ENCODE measurements at regions not wholly inside any gene's neighbourhood (a gene's known extent, or its start where the extent isn't known, plus 50 kb on each side); places are given as distances from the start of the nearest gene placed in this dataset.
A peak's percentile ranks its signal among the peaks of the same experiment; 100 is the strongest.
"Not testable (repeated sequence)": the region's sequence is repeated elsewhere in the genome, so short reads cannot be mapped to it uniquely, and the experiment has no call there.

DNA sequence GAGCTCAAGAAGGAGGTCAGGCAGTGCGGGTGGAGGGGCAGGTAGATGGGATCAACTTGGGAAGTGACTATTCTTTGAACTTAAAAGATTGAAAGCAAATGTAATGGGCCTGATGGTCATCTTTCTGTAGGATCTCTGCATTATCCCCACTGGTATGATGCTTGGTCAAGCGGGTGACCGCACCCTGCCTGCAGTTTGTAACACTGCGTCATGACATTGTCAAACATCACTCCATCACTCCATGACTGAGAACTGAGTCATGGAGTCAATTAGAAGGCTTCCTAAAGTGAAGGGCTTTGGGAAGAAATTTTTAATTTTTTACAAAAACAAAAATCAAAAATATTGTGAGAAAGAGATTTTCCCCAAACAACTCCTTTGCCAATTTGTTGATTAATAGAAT is 62.4 kb upstream of the BMAL1 start:
- no peaks in the 10 kb centered on the region for H3K9me3 ChIP-seq (replicated peaks; ENCODE audit: low read length)
- H3K36me3 ChIP-seq (ENCODE audit: insufficient read depth, low read length), result no peaks in the 10 kb centered on the region
- no peaks in the 10 kb centered on the region for H3K27me3 ChIP-seq (ENCODE audit: control insufficient read depth, insufficient read depth, low read length)
- H3K4me3 ChIP-seq (ENCODE audit: low read length), result peak overlapping the region; percentile 35
- H3K4me2 ChIP-seq (ENCODE audit: low read length), result peak overlapping the region; percentile 85
- H3K4me1 ChIP-seq (ENCODE audit: control insufficient read depth, insufficient read depth, low read length), result peaks cover 39% of the 10 kb centered on the region
- peak overlapping the region; percentile 90 for H3K9ac ChIP-seq (ENCODE audit: low read depth, low read length)

DNA sequence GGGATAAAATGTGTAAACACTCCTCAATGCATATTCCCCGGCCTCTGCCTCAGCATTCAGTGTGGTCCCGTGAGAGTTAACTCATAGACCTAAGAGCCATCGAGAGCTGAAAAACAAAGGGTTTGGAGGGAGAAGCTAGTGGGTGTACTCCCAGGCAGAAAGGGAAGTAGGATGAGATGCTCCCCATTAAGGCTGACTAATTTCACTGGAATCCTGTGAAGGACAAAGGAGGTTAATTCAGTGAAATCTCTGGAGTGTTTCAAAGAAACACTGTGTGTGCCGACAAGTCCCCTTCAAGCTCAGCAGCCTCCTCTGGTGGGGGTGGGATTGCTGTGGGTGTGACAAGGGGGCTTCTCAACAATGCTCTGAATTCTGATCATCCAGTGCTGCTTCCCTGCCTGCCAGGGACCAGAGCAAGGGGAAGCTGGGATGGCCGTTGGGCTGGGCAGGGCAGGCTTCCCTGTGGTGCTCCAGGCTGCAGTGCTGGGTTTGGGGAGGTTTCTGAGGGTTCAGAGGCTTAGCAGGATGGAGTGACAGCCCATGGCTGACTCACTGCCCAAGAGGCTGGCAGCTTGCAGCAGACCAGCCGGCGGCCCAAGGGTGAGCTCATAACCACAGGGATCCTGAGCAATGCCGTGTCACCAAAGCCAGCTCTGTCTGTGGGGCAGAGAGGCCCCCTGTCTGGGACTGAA is 61.4 kb upstream of the BMAL1 start:
- Histone ChIP-seq H3K4me2 (ENCODE audit: low read length) (peak overlapping the region; percentile 85), H3K4me1 (ENCODE audit: control insufficient read depth, insufficient read depth, low read length) (peaks cover 39% of the 10 kb centered on the region), H3K4me3 (ENCODE audit: low read length) (peak overlapping the region; percentile 64), H3K9ac (ENCODE audit: low read depth, low read length) (peak overlapping the region; percentile 90), H3K27me3 (ENCODE audit: control insufficient read depth, insufficient read depth, low read length) (no peaks in the 10 kb centered on the region), H3K9me3 (replicated peaks; ENCODE audit: low read length) (no peaks in the 10 kb centered on the region), H3K36me3 (ENCODE audit: insufficient read depth, low read length) (no peaks in the 10 kb centered on the region)

DNA sequence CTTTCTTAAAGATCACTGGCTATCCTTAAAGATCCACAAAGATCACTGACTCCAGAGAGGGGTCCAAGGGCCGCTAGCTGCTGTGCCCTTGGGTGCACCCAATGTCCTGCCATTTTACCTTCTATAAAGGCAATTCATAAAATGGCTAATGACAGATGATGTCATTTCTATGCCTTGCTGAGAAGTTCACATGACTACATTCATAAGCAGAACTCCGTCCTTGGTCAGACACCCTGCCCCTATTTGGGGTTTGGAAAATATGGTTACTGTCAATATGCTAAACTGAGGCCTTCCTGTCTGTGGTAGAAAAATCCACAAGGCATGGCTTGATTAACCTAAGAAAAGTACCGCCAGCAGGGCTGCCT is 60.9 kb upstream of the BMAL1 start:
- Histone ChIP-seq H3K4me1 (ENCODE audit: control insufficient read depth, insufficient read depth, low read length) (peaks cover 39% of the 10 kb centered on the region), H3K36me3 (ENCODE audit: insufficient read depth, low read length) (no peaks in the 10 kb centered on the region), H3K9me3 (replicated peaks; ENCODE audit: low read length) (no peaks in the 10 kb centered on the region), H3K9ac (ENCODE audit: low read depth, low read length) (peak overlapping the region; percentile 90), H3K27me3 (ENCODE audit: control insufficient read depth, insufficient read depth, low read length) (no peaks in the 10 kb centered on the region), H3K4me2 (ENCODE audit: low read length) (peak overlapping the region; percentile 60), H3K4me3 (ENCODE audit: low read length) (peak overlapping the region; percentile 23)

DNA sequence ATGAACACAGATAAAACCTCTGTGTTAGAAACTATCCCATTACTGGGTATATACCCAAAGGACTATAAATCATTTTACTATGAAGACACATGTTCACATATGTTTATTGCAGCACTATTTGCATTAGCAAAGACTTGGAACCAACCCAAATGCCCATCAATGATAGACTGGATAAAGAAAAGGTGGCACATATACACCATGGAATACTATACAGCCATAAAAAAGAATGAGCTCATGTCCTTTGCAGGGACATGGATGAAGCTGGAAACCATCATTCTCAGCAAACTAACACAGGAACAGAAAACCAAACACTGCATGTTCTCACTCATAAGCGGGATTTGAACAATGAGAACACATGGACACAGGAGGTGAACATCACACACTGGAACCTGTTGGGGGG is 58.9 kb upstream of the BMAL1 start:
- not testable (repeated sequence) for H3K27me3 ChIP-seq (ENCODE audit: control insufficient read depth, insufficient read depth, low read length); H3K9ac ChIP-seq (ENCODE audit: low read depth, low read length); H3K4me3 ChIP-seq (ENCODE audit: low read length); H3K36me3 ChIP-seq (ENCODE audit: insufficient read depth, low read length); H3K9me3 ChIP-seq (replicated peaks; ENCODE audit: low read length); H3K4me2 ChIP-seq (ENCODE audit: low read length)
- peaks cover 55% of the 10 kb centered on the region for H3K4me1 ChIP-seq (ENCODE audit: control insufficient read depth, insufficient read depth, low read length)

DNA sequence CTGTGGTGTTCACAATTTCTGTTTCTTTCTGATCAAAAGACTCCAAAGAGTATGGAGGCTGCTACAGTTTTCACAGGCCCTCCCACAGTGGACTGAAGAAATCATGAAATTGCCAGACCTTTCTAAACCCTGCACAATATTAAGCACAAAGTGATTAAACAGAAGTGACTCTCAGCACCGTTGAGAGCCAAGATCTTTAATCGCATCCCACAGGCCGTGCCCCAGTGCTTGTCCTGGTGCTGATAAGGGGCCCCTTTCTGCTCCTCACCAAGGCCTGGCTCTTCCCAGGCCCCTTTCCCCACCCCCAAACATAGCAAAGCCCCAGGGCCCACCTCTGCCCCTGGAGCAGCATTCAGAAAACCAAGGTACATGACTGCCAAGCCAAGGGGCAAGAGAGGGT is 57.4 kb upstream of the BMAL1 start:
- no peaks in the 10 kb centered on the region for H3K36me3 ChIP-seq (ENCODE audit: insufficient read depth, low read length)
- no peaks in the 10 kb centered on the region for H3K9me3 ChIP-seq (replicated peaks; ENCODE audit: low read length)
- peaks cover 40% of the 10 kb centered on the region for H3K4me1 ChIP-seq (ENCODE audit: control insufficient read depth, insufficient read depth, low read length)
- no peaks in the 10 kb centered on the region for H3K27me3 ChIP-seq (ENCODE audit: control insufficient read depth, insufficient read depth, low read length)
- H3K4me3 ChIP-seq (ENCODE audit: low read length), result no peak overlapping the region
- no peak overlapping the region for H3K4me2 ChIP-seq (ENCODE audit: low read length)
- no peak overlapping the region for H3K9ac ChIP-seq (ENCODE audit: low read depth, low read length)

DNA sequence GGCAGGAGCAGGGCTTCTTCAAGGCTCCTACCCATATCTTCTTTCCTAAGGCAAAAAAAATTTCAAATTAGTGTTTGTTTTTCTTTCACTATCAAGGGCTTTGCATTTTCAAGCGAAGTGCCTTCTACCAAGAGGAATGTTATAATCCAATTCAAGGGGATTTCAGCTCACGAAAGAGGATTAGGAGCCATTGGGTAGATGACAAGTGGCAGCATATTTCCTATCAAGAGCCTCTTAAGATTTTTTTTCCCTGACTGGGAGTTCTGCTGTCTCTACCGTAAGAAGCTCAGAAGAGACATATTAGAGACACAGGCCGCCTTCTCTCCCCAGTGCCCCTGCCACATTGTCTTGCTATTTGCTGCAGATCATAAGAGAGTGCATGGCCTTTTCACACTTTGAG is 55.9 kb upstream of the BMAL1 start:
- no peaks in the 10 kb centered on the region for H3K36me3 ChIP-seq (ENCODE audit: insufficient read depth, low read length)
- H3K4me2 ChIP-seq (ENCODE audit: low read length), result no peak overlapping the region
- H3K9ac ChIP-seq (ENCODE audit: low read depth, low read length), result no peak overlapping the region
- peaks cover 27% of the 10 kb centered on the region for H3K4me1 ChIP-seq (ENCODE audit: control insufficient read depth, insufficient read depth, low read length)
- no peak overlapping the region for H3K4me3 ChIP-seq (ENCODE audit: low read length)
- H3K9me3 ChIP-seq (replicated peaks; ENCODE audit: low read length), result no peaks in the 10 kb centered on the region
- no peaks in the 10 kb centered on the region for H3K27me3 ChIP-seq (ENCODE audit: control insufficient read depth, insufficient read depth, low read length)

DNA sequence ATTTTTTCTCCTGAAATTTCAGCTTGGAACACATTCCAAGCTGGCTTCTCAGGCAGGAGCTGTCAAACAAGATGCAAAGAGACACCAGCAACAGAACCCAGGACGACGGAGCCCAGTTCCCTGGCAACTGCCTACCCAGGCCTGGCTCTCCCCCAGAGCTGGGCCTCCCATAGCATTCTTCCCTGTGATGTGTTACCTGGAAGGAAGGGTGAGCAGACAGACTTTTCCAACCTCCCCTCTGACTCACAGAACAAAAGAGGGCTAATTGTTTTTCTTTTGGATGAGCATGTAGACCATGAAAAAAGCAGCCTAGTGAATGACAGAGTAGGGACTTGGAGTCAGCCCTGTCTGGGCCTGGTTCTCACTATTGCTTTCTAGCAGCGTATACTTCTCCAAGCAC is 55.3 kb upstream of the BMAL1 start:
- no peak overlapping the region for H3K4me3 ChIP-seq (ENCODE audit: low read length)
- no peaks in the 10 kb centered on the region for H3K36me3 ChIP-seq (ENCODE audit: insufficient read depth, low read length)
- H3K4me1 ChIP-seq (ENCODE audit: control insufficient read depth, insufficient read depth, low read length), result peaks cover 22% of the 10 kb centered on the region
- H3K9me3 ChIP-seq (replicated peaks; ENCODE audit: low read length), result no peaks in the 10 kb centered on the region
- no peaks in the 10 kb centered on the region for H3K27me3 ChIP-seq (ENCODE audit: control insufficient read depth, insufficient read depth, low read length)
- no peak overlapping the region for H3K4me2 ChIP-seq (ENCODE audit: low read length)
- H3K9ac ChIP-seq (ENCODE audit: low read depth, low read length), result no peak overlapping the region

DNA sequence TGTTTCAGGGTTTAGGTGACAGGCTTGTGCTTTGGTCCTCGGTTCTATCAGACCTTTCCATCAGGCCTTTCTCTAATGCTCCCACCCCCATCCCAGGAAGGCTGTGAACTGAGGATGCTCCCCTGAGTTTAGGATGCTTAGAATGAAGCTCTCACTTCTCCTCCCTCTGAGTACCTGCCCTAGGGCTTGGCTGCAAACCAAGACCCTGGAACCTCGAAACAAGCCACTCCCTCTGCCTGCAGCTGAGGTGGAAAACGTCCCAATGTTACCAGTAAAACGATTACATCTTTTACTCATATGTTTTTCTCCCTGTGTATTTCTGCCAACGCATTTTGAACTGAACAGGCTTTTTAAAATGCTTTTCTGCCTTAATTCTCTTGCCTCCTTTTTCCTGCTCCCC is 54.5 kb upstream of the BMAL1 start:
- H3K4me1 ChIP-seq (ENCODE audit: control insufficient read depth, insufficient read depth, low read length), result peaks cover 17% of the 10 kb centered on the region
- no peaks in the 10 kb centered on the region for H3K9me3 ChIP-seq (replicated peaks; ENCODE audit: low read length)
- no peak overlapping the region for H3K9ac ChIP-seq (ENCODE audit: low read depth, low read length)
- H3K27me3 ChIP-seq (ENCODE audit: control insufficient read depth, insufficient read depth, low read length), result no peaks in the 10 kb centered on the region
- H3K4me2 ChIP-seq (ENCODE audit: low read length), result no peak overlapping the region
- no peaks in the 10 kb centered on the region for H3K36me3 ChIP-seq (ENCODE audit: insufficient read depth, low read length)
- no peak overlapping the region for H3K4me3 ChIP-seq (ENCODE audit: low read length)

DNA sequence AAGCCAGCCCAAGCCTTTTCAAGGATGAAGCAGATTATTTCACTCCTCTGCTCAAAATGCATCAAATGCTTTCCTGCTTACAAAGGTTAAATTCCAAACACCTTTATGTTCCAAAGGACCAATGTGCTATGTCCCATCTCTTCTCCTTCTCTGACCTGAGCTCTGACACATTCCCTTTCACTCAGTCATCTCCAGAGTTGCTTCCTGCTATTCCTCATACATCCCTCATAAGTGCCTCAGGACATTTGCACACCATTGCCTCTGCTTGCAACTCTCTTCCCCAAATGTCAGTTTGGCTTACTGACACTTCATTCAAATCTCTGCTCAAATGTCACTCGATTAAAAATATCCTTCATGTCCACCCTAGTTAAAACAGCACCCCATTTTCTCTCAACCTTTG is 53.3 kb upstream of the BMAL1 start:
- Histone ChIP-seq H3K27me3 (ENCODE audit: control insufficient read depth, insufficient read depth, low read length) (no peaks in the 10 kb centered on the region), H3K4me1 (ENCODE audit: control insufficient read depth, insufficient read depth, low read length) (peaks cover 26% of the 10 kb centered on the region), H3K9me3 (replicated peaks; ENCODE audit: low read length) (no peaks in the 10 kb centered on the region), H3K4me3 (ENCODE audit: low read length) (no peak overlapping the region), H3K9ac (ENCODE audit: low read depth, low read length) (no peak overlapping the region), H3K4me2 (ENCODE audit: low read length) (no peak overlapping the region), H3K36me3 (ENCODE audit: insufficient read depth, low read length) (no peaks in the 10 kb centered on the region)

DNA sequence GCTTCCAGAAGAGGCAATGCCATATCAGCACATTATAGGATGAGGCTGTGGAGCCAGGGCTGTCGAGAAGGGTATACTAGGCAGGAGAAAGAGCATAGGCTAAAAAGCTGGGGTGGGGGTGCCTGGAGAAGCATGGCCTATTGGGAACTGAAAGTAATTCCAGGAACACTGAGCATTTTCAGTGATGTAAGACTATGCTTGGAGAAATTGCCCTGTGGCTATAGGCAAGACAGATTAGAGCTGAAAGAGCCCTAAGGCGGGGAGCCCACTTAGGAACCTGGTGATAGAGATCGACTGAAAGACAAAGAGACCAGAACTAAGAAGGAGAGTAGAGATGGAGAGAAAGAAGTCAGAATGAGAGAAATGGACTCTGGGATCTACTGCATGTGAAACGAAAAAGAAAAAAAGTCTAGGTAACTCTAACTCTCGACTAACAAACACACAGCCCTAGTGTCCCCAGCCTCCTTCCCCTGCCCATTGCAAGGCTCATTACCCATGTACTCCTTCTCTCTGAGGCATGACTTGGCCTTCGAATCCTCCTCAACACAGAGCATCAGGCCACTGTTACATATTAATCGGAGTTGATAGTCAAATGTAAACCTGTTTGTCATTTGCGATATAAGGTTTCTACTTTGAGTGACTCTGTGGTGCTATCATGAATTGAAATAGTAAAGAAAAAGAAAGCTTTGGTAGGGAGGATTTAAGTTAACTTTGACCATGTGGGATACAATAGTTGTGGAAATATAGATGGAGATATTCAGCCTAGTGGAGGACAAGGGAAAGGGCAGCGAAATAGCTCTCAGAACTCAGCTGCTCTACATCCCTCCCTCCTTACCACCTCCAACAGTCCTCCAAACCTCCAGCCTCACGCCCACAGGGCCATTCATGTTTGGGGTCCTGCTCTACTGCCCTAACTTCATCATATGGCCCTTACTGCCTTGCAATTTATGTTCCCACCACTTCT is 52.3 kb upstream of the BMAL1 start:
- Histone ChIP-seq H3K27me3 (ENCODE audit: control insufficient read depth, insufficient read depth, low read length) (no peaks in the 10 kb centered on the region), H3K9ac (ENCODE audit: low read depth, low read length) (no peak overlapping the region), H3K4me1 (ENCODE audit: control insufficient read depth, insufficient read depth, low read length) (peaks cover 29% of the 10 kb centered on the region), H3K4me3 (ENCODE audit: low read length) (no peak overlapping the region), H3K4me2 (ENCODE audit: low read length) (no peak overlapping the region), H3K9me3 (replicated peaks; ENCODE audit: low read length) (no peaks in the 10 kb centered on the region), H3K36me3 (ENCODE audit: insufficient read depth, low read length) (no peaks in the 10 kb centered on the region)

DNA sequence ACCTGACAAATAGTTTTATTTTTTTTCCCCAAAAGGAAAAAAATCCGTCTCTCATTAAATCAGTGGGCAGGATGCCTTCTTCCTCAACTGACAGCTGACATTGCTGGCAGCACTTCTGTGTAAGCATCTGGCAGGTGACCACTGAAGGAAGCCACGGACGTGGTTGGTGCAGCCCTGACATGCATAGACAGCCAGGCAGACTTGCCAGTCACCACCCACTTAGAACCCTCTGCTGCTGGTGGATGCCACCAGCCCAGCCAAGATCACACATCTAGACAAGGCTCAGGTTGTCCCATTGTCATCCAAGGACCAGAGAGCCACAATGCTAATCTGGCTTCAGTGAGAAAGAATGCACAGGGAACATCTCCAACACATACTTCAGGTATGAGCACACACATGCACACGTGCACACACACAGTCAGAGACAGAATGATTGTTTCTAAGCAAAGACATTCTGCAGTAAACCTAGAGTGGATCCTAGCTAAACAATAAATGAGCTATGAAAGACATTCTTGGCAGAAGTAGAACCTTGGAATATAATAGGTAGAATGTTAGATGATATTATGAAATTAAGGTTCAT is 49.8 kb upstream of the BMAL1 start:
- no peaks in the 10 kb centered on the region for H3K27me3 ChIP-seq (ENCODE audit: control insufficient read depth, insufficient read depth, low read length)
- H3K9ac ChIP-seq (ENCODE audit: low read depth, low read length), result no peak overlapping the region
- no peak overlapping the region for H3K4me2 ChIP-seq (ENCODE audit: low read length)
- H3K36me3 ChIP-seq (ENCODE audit: insufficient read depth, low read length), result no peaks in the 10 kb centered on the region
- no peaks in the 10 kb centered on the region for H3K9me3 ChIP-seq (replicated peaks; ENCODE audit: low read length)
- no peak overlapping the region for H3K4me3 ChIP-seq (ENCODE audit: low read length)
- peaks cover 21% of the 10 kb centered on the region for H3K4me1 ChIP-seq (ENCODE audit: control insufficient read depth, insufficient read depth, low read length)

Data from skeletal muscle satellite cell (primary cell).